ENCODE measurements at regions not wholly inside any gene's neighbourhood (a gene's known extent, or its start where the extent isn't known, plus 50 kb on each side); places are given as distances from the start of the nearest gene placed in this dataset.

DNA sequence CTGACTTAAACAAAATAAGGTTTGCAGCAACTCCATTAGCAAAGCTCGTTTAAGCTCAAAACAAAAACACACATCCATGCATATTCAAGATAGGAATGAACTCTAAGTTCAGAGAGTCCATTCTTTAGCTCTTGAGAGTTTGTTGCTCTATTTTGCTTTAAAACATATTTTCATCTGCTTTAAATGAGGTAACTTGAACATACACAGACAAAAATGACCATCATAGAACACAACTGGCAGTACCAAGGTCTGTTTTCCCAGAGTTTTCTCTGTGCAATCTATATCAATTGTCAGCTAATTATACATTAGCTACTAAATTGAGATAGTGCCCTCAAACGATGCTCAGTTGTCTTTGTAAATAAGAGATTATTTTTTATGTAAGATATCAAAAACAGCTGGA is 423.2 kb upstream of the ANO3 start:
- TF ChIP-seq POLR2A (IDR thresholded peaks at IDR 0.05; ENCODE audit: low read depth, low read length) (no peak), POLR2AphosphoS5 (IDR thresholded peaks at IDR 0.05; ENCODE audit: low read depth, low read length) (no peak), TAF1 (IDR thresholded peaks at IDR 0.05; ENCODE audit: borderline replicate concordance, low read depth, low read length) (no peak)
